Kidney epithelial cell (primary cell): ENCODE measurements at regions not wholly inside any gene's neighbourhood (a gene's known extent, or its start where the extent isn't known, plus 50 kb on each side); places are given as distances from the start of the nearest gene placed in this dataset.
A peak's percentile ranks its signal among the peaks of the same experiment; 100 is the strongest.

Experiments used
- DNase-seq: peaks from one replicate; pipeline ENCODE4 v3.0.0-alpha.2; 2010; ENCODE audit warnings: low read depth
- H3K27me3 ChIP-seq: 2 replicates; pipeline ENCODE4 v1.6.0; 2011; ENCODE audit warnings: low read length; ENCODE audit not compliant: control insufficient read depth, insufficient read depth
- H3K36me3 ChIP-seq: 2 replicates; pipeline ENCODE4 v1.5.1; 2011; ENCODE audit warnings: low read length; ENCODE audit not compliant: control insufficient read depth, insufficient read depth
- H3K4me3 ChIP-seq: 2 replicates; pipeline ENCODE4 v1.5.1; 2011; ENCODE audit warnings: low read depth, mild to moderate bottlenecking, control low read depth, low read length
- CTCF ChIP-seq: IDR thresholded peaks from 2 replicates; pipeline ENCODE4 v1.5.1; 2011; ENCODE audit warnings: mild to moderate bottlenecking, moderate library complexity, low read length, control low read depth, inconsistent platforms; ENCODE audit not compliant: insufficient read depth, poor library complexity, severe bottlenecking

GRCh38 chr16:86042393-86042792, 143.4 kb downstream of the IRF8 start:
- no peaks in the 10 kb centered on the region for H3K36me3 ChIP-seq
- H3K4me3 ChIP-seq: no peak overlapping the region
- DNase-seq: no peak
- TF ChIP-seq CTCF: no peak
- peaks cover 10% of the 10 kb centered on the region for H3K27me3 ChIP-seq

- no peak for TF ChIP-seq CTCF
- Histone ChIP-seq H3K36me3 (no peaks in the 10 kb centered on the region), H3K4me3 (no peak overlapping the region), H3K27me3 (peaks cover 11% of the 10 kb centered on the region)
- no peak for DNase-seq
These were observed 144.2 kb downstream of the IRF8 start for GRCh38 chr16:86042996-86043725.

- no peak for DNase-seq
- peaks cover 13% of the 10 kb centered on the region for H3K27me3 ChIP-seq
- TF ChIP-seq CTCF: peak; percentile 44
- H3K4me3 ChIP-seq: no peak overlapping the region
- H3K36me3 ChIP-seq: no peaks in the 10 kb centered on the region
These were observed 145.3 kb downstream of the IRF8 start for GRCh38 chr16:86044241-86044671.

- DNase-seq: no peak
- Histone ChIP-seq H3K36me3 (no peaks in the 10 kb centered on the region), H3K4me3 (no peak overlapping the region), H3K27me3 (peaks cover 13% of the 10 kb centered on the region)
- TF ChIP-seq CTCF: no peak
These were observed 146.1 kb downstream of the IRF8 start for GRCh38 chr16:86044881-86045590.

GRCh38 chr16:86045591-86045971, 146.6 kb downstream of the IRF8 start:
- Histone ChIP-seq H3K4me3 (no peak overlapping the region), H3K36me3 (no peaks in the 10 kb centered on the region), H3K27me3 (peaks cover 13% of the 10 kb centered on the region)
- no peak for TF ChIP-seq CTCF
- DNase-seq: no peak

GRCh38 chr16:86046026-86046425, 147.1 kb downstream of the IRF8 start:
- no peak for DNase-seq
- TF ChIP-seq CTCF: no peak
- Histone ChIP-seq H3K4me3 (no peak overlapping the region), H3K36me3 (no peaks in the 10 kb centered on the region), H3K27me3 (peaks cover 13% of the 10 kb centered on the region)
